Stimulated activated CD4-positive, alpha-beta T cell treated with anti-CD3 and anti-CD28 coated beads, Interleukin-2, amount 100 ng/mL, for 24 hours (primary cell): ENCODE measurements at regions not wholly inside any gene's neighbourhood (a gene's known extent, or its start where the extent isn't known, plus 50 kb on each side); places are given as distances from the start of the nearest gene placed in this dataset.

Experiments used
- DNase-seq, 2 donors: peaks; one replicate each; pipeline ENCODE4 v3.0.0-alpha.2; 2020

DNA sequence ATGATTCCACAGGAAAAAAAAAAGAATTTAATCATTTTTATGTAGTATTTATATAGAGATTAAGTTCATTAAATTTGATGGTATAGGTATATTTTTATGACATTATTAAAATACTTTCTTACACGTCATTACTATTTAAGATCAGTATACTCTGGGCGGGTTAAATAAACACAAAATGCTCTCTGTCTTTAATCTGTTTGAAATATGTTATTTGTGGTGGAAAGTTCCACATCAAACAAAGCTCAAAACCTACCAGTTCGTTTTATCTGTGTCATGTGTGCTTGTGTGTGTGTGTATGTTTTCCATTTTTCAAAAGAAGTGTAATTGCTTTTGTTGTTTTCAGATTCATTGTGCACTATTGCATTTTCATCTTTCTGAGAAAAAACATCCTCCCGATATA, 488.5 kb downstream of the ANKRD7 start:
- DNase-seq, result no peak

DNA sequence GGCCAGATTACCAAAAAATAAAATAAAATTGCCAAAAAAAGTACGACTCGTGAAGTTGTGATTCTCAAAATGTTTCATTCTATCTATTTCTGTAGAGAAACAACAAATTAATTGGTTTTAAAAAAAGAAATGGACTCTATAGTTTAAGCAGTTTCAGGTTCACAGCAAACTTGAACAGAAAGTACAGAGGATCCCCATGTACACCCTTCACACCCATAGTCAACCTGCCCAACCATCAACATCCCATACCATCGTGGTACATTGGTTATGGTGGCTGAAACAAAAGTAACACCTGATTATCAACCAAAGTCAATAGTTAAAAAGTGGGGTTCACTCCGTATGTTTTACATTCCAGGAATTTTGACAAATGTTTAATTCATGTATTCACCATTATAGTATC, 496.1 kb downstream of the ANKRD7 start:
- DNase-seq, result no peak

DNA sequence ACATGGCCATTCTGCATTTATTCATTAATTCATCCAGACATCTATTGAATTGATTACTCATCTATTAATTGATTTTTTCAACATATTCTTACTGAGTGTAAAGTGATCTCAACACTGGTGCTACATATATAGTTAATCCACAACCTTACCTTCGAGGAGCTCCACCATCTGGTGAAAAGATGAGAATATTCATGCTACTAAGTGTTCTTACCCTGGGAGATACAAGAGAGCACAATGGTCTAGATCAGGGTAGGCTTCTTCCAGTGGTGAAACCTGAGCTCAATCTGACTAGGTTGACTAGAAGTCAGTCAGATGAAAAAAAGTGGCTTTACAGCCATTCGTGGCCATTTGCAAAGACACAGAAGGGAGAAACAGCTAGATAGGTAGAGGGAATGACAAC, 507.4 kb downstream of the ANKRD7 start:
- no peak for DNase-seq

DNA sequence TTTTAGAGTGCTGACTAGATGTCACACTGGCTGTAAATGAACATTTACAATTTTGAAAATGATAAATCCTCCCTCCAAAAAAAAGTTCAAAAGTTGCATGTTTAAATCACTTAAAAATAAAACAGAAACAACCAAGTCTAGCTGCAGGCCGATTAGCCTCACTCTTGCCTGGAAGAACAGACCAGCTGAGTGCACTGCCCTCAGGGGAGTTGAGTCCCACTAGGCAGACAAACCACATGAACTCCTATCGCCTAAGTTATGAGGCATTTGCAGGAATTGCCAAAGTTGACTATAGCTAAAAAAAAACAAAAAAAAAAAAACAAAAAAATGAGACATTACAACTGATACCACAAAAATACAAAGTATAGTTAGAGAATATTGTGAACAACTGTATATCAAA, 510.0 kb downstream of the ANKRD7 start:
- DNase-seq, result no peak

DNA sequence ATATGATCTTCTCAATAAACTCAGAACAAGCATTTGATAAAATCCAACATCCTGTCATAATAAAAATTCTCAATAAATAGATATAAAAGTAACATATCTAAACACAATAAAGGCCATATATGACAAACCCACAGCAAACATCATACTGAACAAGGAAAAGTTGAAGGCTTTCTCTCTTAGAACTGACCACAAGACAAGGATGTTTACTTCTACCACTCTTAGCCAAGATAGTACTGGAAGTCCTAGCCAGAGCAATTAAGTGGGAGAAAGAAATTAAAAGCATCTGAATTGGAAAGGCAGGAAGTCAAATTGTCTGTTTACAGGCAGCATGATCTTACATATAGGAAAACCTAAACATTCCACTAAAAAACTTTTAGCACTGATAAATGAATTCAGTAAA, 510.9 kb downstream of the ANKRD7 start:
- DNase-seq, result no peak

DNA sequence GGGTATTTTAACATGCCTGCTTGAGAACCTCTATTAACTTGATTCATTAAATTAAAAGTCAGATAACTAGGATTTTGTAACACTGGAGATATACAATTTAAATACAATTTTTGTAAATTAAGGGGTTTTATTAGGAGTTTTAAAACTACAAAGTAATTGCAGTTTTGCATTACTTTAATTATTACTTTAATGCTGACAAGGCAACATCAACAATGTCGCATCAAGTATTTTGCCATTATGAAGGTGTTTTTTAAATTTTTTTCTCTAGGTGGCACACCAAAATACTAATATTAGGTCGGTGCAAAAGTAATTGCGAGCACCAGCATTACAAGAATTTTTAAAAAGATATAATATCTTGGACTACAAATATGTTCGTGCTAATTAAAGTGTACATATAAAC, 513.4 kb downstream of the ANKRD7 start:
- no peak for DNase-seq

DNA sequence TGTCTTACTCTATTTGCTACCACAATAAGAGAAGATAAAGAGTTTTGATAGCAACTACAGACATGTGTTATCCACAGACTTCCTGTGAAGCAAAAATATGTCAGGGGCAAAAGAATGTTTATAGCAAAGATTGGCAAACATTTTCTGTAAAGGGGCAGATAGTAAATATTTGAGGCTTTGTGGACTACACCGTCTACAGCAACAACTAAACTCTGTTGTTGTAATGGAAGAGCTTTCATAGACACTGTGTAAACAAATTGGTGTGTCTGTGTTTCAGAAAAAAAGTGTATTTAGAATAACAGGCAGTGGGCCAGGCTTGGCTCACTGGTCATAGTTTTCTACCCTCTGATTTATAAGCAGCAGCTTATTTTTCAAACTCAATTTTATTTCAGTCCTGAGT, 521.4 kb downstream of the ANKRD7 start:
- DNase-seq, result no peak

DNA sequence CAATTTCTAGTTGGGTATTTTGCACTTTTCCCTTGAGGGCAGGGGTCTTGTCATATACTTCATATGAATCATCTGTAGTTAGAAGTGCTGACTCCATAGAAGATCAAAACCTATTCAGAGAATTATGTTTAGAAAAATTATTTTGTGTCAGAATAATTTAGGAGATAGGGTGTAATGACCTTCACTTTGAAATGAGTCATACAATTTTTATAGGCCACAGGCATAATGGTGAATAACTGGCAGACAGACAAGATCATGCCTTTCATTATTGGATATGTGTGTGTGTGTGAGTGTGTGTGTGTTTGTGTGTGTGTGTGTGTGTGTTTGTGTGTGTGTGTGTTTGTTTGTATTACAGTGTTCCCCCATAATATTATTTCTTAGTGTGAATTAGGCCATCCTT, 523.0 kb downstream of the ANKRD7 start:
- no peak for DNase-seq

DNA sequence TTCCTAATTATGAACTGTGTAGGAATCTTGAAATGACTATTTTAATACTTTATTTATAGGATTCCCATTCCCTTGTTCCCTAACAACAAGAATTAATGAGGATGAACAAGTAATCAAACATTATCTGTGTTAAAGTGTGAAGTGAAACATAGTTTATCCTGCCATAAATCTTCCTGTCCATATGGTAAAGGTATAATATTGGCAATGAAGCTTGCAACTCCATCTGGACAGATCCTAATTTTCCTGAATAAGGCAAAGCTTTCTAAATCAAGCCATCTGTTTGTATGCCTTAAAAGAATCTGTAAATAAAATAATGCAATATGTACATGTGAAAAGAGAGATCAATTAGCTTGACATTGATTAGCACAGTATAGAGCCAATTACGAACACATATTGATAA, 529.0 kb downstream of the ANKRD7 start:
- no peak for DNase-seq

DNA sequence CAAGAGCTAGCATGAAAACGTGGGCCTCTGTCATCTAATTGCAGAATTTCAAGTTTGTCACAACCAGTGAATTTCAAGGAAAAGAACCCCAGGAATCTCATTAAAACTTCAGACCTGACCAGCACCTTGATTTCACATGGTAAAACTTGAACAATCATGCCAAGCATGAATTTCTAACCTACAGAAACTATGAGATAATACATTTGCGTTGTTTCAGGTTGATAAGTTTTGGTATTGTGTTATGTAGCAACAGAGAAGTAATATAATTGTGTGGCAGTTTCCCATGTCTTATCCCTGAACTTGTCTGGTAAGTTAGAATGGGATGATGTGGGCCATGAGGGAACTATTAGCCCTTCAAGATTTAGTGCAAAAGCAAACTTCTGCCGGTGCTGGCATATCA, 530.1 kb downstream of the ANKRD7 start:
- no peak for DNase-seq

DNA sequence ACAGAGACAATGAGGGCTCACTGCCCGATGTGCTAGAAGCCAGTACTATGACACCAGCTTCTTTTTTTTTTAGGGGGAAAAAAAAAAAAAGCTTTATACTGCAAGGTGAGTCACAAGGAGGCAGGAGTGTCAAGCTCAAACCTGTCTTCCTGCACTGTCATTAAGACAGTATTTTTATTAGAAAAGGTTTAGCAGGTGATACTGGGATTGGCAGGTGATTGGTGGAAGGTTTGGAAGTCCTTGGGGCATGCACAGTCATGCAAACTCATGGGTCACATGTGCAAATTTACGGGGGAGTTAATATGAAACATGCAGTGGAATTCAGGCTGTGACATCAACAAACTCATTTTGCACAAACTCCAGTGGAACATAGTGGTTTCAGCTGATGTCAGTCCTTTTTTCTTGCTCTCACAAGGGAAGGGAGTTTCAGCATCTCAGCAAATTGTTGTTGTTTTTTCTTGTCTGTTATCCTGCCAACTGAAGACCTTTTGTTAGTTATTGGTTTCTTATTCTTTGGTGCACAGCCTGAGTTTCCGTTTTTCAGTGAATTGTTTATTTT, 530.6 kb downstream of the ANKRD7 start:
- no peak for DNase-seq

DNA sequence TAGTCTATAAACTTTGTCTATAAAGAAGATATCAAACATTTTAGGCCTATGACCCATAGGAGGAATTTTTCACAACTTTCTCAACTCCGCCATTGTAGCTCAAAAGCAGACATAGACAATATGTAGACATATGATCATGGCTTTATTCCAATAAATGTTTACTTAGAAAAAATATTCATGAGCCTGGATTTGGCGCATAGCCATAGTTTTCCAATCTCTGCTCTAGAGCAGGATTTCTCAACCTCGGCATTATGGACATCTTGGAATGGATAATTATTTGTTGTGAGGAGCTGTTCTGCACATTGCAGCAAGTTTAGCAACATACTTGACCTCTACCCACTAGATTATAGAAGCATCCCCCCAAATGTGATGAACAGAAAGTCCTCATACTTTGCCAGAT, 532.6 kb downstream of the ANKRD7 start:
- no peak for DNase-seq

DNA sequence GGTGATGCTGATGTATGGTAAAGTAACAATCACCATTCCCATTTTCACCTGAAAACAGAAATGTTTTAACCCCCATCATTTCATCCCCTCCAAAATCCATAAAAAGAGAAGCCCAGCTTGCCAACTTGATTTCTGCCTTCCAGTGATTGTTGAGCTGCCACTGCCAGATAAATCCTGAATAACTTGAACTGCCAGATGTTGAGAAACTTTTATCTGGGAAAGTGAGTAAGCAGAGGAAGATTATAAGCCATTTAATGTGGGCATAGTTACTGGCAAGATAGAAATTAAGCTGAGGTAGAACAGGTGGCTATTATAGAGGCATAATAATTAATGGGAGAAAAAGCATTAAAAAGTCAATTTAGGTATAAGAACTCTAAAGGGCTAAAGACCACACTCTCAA, 534.1 kb downstream of the ANKRD7 start:
- DNase-seq, result no peak

DNA sequence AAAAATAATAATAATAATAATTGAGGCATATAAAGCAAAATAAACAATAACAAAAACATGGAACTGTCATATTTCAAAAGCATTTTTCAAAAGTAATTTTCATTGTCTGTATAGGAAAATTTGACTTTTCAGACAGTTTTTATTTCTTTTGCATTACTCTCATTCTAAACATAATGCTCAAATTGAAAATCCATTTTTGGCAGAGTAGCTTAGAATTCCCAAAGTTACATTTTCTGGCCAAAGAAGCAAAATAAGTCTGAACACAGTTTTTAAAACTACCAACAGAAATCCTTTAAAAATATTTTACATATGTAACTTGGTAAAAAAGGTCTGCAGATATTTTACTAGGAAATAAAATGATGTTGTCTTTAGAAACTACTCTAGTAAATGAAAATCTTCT, 535.4 kb downstream of the ANKRD7 start:
- no peak for DNase-seq

DNA sequence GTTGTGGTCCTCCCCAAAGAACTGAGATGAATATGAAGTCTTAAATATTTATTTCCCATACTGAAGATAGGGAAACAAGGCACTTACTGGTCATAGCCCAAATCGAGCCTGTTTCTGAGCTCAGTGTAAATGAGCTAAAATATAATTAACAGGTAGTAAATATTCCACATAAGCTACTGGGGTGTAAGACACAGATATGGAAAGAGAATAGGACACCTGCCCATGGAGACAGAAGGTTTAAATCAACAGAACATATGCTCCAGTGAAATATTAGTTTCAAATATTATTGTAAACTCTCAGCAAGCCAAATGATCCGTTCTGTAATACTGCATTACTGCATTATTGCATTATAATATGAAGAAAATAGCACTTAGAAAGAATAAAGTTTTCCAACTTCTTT, 537.9 kb downstream of the ANKRD7 start:
- no peak for DNase-seq

DNA sequence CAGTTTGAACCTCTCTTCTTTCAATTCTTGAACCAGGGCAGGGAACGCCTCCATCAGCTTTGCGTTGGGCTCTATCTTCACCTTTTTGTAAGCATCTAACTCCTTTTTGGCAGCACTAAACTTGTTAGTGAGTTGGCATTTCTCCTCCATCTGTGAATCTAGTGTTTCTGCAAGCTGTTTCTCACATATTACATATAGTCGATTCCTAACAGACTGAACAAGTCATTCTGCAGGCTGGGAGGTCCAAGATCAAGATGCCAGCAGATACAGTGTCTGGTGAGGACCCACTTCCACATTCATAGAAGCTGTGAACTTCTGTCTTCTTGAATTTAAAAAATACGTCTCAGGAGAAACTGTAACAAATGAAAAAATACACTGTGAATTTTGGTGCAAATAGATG, 539.7 kb downstream of the ANKRD7 start:
- no peak for DNase-seq

DNA sequence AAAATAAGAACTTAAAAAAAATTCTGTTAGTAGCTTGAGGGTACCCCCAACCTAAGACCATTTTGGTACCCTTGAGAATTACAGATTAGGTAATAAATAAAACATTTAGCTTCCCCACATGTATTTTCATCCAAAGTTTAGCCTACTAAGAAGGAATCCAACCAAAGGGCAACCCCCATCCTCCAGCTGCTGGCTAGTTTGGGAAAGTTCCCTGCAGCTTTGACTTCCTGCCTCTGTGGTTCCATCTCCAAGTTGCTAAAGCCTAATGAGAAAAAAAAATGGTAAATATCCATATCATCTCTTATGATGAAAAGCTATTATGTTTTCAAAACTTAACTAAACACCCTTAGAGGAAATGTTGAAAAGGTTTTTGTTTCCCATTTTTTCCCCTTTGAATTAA, 547.2 kb downstream of the ANKRD7 start:
- no peak for DNase-seq

DNA sequence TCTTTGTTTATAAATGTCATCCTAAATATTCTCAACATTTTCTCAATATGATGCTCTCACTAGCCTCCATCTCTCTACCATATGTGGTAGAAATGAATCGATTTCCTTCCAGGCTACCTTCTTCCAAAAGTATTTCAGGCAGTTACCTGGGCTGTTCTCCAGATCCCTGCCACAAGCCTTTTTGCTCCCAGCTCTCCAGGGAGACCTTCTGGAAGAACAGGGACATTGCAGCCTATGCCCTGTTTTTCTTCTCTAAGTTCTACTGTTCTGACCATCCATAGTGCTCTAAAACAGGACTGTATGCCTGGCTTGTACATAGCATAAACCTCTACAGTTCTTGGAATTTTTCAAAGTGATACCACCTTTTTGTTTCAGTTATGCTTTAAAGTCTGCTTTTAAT, 552.8 kb downstream of the ANKRD7 start:
- no peak for DNase-seq

DNA sequence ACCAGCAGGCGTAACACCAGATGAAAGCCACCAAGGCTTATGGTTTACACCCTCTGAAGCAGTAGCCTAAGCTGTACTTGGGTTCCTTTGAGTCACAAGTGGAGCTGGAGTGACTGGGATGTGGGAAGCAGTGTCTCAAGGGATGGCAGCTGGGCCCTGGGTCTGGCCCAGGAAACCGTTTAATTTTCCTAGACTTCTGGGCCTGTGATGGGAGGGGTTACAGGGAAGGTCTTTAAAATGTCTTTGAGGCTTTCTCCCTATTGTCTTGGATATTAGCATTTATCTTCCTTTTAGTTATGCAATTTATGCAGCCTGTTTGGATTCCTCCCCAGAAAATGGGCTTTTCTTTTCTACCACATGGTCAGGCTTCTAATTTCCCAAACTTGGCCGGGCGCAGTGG, 568.2 kb downstream of the ANKRD7 start:
- no peak for DNase-seq

DNA sequence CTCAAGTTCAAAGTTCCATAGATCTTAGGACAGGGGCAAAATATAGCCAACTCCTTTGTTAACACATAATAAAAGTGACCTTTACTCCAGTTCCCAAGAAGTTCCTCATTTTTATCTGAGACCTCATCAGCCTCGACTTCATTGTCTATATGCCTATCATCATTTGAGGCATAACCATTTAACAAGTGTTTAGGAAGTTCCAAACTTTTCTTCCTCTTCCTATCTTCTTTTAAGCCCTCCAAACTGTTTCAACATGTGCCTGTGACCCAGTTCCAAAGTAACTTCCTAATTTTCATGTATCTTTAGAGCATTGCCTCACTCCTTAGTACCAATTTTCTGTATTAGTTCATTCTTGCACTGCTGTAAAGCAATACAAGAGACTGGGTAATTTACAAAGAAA, 569.1 kb downstream of the ANKRD7 start:
- no peak for DNase-seq

DNA sequence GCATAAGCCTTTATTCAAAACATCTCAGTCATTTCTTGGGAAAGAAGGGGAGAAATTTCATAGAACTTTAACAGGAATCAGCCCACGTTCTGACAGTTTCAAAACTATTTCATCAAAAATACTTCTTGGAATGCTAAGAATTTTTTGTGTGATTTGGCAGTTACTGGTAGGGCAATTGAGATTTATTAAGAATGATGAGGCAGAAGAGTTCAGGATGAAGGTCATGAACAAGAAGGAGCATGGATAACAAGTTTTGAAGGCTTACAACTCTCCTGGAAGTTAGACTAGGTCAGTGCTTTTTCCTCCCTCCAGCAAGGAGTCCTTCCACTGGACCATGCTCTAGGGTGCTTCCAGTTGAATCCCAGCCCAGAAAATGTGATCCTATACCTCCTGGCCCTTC, 569.9 kb downstream of the ANKRD7 start:
- no peak for DNase-seq

DNA sequence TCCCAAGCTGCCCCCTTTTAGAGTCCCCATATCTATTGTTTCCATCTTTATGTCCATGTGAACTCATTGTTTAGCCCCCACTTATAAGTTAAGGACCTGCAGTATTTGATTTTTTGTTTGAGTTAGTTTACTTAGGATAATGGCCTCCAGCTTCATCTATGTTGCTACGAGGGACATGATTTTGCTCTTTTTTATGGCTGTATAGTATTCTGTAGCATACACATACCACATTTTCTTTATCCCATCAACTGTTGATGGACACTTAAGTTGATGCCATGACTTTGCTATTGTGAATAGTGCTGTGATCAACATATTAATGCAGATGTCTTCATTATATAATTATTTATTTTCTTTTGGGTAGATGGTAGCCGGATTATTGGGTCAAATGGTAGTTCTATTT, 576.9 kb downstream of the ANKRD7 start:
- no peak for DNase-seq

DNA sequence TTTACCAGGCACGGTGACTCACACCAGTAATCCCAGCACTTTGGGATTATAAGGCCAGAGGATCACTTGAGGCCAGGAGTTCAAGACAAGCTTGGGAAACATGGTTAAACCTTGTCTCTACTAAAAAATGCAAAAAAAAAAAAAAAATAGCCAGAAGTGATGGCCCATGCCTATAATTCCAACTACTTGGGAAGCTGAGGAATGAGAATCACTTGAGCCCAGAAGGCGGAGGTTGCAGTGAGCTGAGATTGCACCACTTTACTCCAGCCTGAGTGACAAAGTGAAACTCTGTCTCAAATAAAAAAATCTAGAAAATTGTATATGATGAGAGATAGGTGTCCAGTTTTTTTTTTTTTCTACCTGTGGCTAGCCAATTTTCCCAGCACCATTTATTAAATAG, 578.2 kb downstream of the ANKRD7 start:
- DNase-seq, result no peak

DNA sequence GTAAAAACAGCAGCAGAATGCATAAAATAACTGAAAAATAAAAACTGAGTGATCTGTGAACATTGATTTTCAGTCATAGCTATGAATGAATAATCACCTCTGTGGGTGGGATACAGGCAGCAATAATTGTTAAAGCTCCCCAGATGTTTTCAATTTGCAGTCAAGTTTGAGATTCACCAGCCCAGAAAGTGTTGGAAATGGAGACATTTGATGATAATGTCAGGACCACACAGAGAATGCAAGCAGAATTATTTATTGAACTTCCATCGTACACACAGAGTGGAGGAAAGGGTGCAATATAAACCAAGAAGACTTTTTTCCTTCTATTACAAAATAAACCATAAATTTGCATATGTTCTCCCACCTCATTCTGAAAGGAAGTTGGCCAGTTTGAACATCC, 601.7 kb downstream of the ANKRD7 start:
- no peak for DNase-seq

DNA sequence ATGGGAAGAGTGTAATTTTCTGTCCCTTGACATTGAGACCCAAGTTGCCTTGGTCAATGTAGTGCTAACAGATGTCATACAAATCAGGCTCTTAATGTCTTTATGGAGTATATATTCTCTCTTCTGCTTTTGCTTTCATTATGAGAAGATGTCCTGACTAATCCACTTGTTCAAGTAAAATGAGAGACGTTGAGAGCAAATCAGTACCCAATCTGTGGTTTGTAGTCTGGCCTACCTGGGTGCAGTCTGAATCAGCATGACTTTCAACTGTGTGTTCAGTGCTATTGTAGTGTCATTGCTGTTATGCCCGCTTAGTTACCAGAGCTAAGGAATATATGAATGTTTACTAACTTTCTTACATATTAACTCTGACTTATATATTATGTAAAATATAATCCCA, 612.4 kb downstream of the ANKRD7 start:
- DNase-seq, result no peak

DNA sequence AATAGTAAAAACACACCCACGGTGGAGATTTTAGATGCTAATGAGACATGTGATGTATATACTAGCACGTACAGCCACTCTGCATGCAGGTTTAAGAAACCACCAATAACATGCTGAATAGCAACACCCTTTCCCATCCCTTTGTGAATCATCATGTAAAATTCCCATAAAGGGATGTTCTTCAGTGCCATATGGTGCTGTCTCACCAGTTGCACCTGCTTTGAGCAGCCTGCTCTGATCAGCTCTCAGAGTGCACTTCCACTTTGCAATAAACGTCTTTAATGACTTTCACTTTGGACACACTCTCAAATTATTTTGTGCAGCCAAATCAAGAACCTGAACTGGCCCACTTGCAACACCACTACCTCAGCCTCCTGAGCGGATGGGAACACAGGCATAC, 615.0 kb downstream of the ANKRD7 start:
- no peak for DNase-seq
